HepG2 (cell line): ENCODE measurements at regions not wholly inside any gene's neighbourhood (a gene's known extent, or its start where the extent isn't known, plus 50 kb on each side); places are given as distances from the start of the nearest gene placed in this dataset.

Experiments
- ATAC-seq: fragments of 200-7000 bp; cut with Tn5 transposase; 3 replicates; pipeline ENCODE4 v1.9.1; 2020; ENCODE audit warnings: mild to moderate bottlenecking, moderate library complexity
- BruUV-seq: library from RNA; stranded (reverse); fragments of 400-500 nt; replicated peaks from 2 replicates; lab custom pipeline; 2021; lab: Mats Ljungman, UMichigan
- CTCF ChIA-PET: fragments of 300-600 bp; formaldehyde crosslinking; extraction: SDS; loops from one replicate; lab custom pipeline; 2021; ENCODE audit warnings: low total read pairs, inconsistent platforms, low intra/inter-chr PET ratio; lab: Yijun Ruan, JAX
- POLR2A ChIA-PET: fragments of 350-600 bp; sonication (Branson Sonifier 250); formaldehyde crosslinking; loops from one replicate; lab custom pipeline; 2020; ENCODE audit warnings: antibody characterized with exemption, inconsistent platforms; lab: Yijun Ruan, JAX
- DNase-seq: peaks from one replicate; pipeline ENCODE4 v3.0.0-alpha.2; 2015; ENCODE audit warnings: low spot score
- FAIRE-seq: peaks from 3 replicates; lab custom pipeline; 2011; peaks lifted over from hg19 to GRCh38; lab: Jason Lieb, UNC
- H2AFZ ChIP-seq: one replicate; pipeline ENCODE4 v1.6.1; 2011; ENCODE audit warnings: low read length, inconsistent platforms
- H3K27ac ChIP-seq: fragments of 300-600 bp; 3 replicates; pipeline ENCODE4 v1.8.0; 2011; ENCODE audit warnings: mixed run types, mild to moderate bottlenecking, mixed read lengths, low read length, inconsistent platforms; ENCODE audit not compliant: insufficient read depth; ENCODE audit errors: extremely low read length
- H3K27me3 ChIP-seq, 2 experiments: fragments of 200-600 bp in 1 of 2; 2 replicates in 1 of 2; 3 replicates in 1 of 2; pipeline versions ENCODE4 v1.6.0 to v1.8.0; 2011; ENCODE audit warnings: low read length in 2 of 2, mild to moderate bottlenecking in 2 of 2, moderate library complexity in 2 of 2, inconsistent platforms in 1 of 2; ENCODE audit not compliant: insufficient read depth in 2 of 2, control insufficient read depth in 1 of 2
- H3K36me3 ChIP-seq, 2 experiments: fragments of 200-600 bp in 1 of 2; replicated peaks in 1 of 2; 2 replicates in 1 of 2; 3 replicates in 1 of 2; pipeline versions ENCODE4 v1.5.1 to v1.8.0; 2011; ENCODE audit warnings: low read length in 2 of 2, inconsistent platforms in 1 of 2; ENCODE audit not compliant: insufficient read depth in 2 of 2, control insufficient read depth in 1 of 2
- H3K4me1 ChIP-seq: 2 replicates; pipeline ENCODE4 v1.5.1; 2012; ENCODE audit warnings: low read length, inconsistent platforms; ENCODE audit not compliant: insufficient read depth
- H3K4me2 ChIP-seq: 2 replicates; pipeline ENCODE4 v1.6.0; 2011; ENCODE audit warnings: low read depth, low read length, inconsistent platforms
- H3K4me3 ChIP-seq, 3 experiments: fragments of 200-600 bp in 1 of 3; sonication (generic), shearing (Covaris generic) in 1 of 3; replicated peaks in 1 of 3; 2 replicates each; pipeline ENCODE4 v1.5.1; 2011 to 2016; ENCODE audit warnings: low read length in 3 of 3, inconsistent platforms in 2 of 3, low read depth in 2 of 3, mild to moderate bottlenecking in 2 of 3, control low read depth in 1 of 3, mixed read lengths in 1 of 3; ENCODE audit not compliant: insufficient read depth in 1 of 3
- H3K79me2 ChIP-seq: one replicate; pipeline ENCODE4 v1.6.1; 2011; ENCODE audit warnings: low read length, inconsistent platforms; ENCODE audit not compliant: insufficient read depth
- H3K9ac ChIP-seq: 2 replicates; pipeline ENCODE4 v1.6.0; 2011; ENCODE audit warnings: mild to moderate bottlenecking, low read depth, low read length, inconsistent platforms; ENCODE audit not compliant: insufficient read depth
- H3K9me3 ChIP-seq: 2 replicates; pipeline ENCODE4 v1.5.1; 2012; ENCODE audit warnings: mild to moderate bottlenecking, low read length
- H4K20me1 ChIP-seq: 2 replicates; pipeline ENCODE4 v1.6.0; 2011; ENCODE audit warnings: inconsistent platforms, mild to moderate bottlenecking, low read length, moderate library complexity; ENCODE audit not compliant: insufficient read depth
- AGO2 ChIP-seq: fragments of 200-400 bp; formaldehyde crosslinking; optimal IDR thresholded peaks from 2 replicates; pipeline ENCODE3; 2017; ENCODE audit warnings: mild to moderate bottlenecking, low read depth, low read length, moderate library complexity
- EHMT2 ChIP-seq: fragments of 200-600 bp; sonication (generic); IDR thresholded peaks from 2 replicates; pipeline ENCODE4 v1.7.0; 2017; ENCODE audit warnings: antibody characterized with exemption, low read depth, low read length, borderline replicate concordance
- TOE1 ChIP-seq: sonication (generic); formaldehyde crosslinking; IDR thresholded peaks from 2 replicates; pipeline ENCODE4 v1.4.0; 2020; ENCODE audit warnings: mild to moderate bottlenecking, missing genetic modification reagents
- ZNF232 ChIP-seq: sonication (generic); formaldehyde crosslinking; IDR thresholded peaks from 2 replicates; pipeline ENCODE4 v1.4.0; 2020; ENCODE audit warnings: missing genetic modification reagents, borderline replicate concordance
- ZNF530 ChIP-seq: sonication (generic); formaldehyde crosslinking; IDR thresholded peaks from 2 replicates; pipeline ENCODE4 v1.5.0; 2020; ENCODE audit warnings: low read depth, mild to moderate bottlenecking, missing genetic modification reagents
- WGBS: methylation state at CpG from one replicate; pipeline ENCODE4 v1.1.6; 2017; ENCODE audit warnings: low lambda C conversion rate; 5-methylcytosine and 5-hydroxymethylcytosine counted together
- in situ Hi-C: cut with HindIII; loops from 2 replicates; pipeline ENCODE4 v1.10.0; 2017; ENCODE audit warnings: low pct_unique_long_range_greater_than_20kb; ENCODE audit not compliant: extremely low pct_ligation_motif_present
- intact Hi-C: fragments of 100-400 bp; cut with micrococcal nuclease; formaldehyde crosslinking; loops from one replicate; pipeline ENCODE4 v1.10.0; 2022; ENCODE audit not compliant: unreplicated experiment
- TF ChIP-seq, protein P1 (sequence below): sonication (generic); formaldehyde crosslinking; IDR thresholded peaks from 2 replicates; pipeline ENCODE4 v1.4.0; 2020; ENCODE audit warnings: missing genetic modification reagents, borderline replicate concordance
- TF ChIP-seq, protein P2 (sequence below): sonication (generic); formaldehyde crosslinking; IDR thresholded peaks from 2 replicates; pipeline ENCODE4; 2020; ENCODE audit warnings: missing genetic modification reagents, mild to moderate bottlenecking, borderline replicate concordance
- TF ChIP-seq, protein P3 (sequence below), 2 experiments: sonication (generic) in 1 of 2; formaldehyde crosslinking in 1 of 2; IDR thresholded peaks; 2 replicates each; pipeline versions ENCODE4 v1.5.1 to v1.6.1; 2011 to 2020; ENCODE audit warnings: borderline replicate concordance in 1 of 2, low read depth in 1 of 2, low read length in 1 of 2, mild to moderate bottlenecking in 1 of 2, missing genetic modification reagents in 1 of 2, moderate library complexity in 1 of 2
- TF ChIP-seq, protein P4 (sequence below): sonication (generic); formaldehyde crosslinking; IDR thresholded peaks from 2 replicates; pipeline ENCODE4 v1.8.0; 2023; ENCODE audit warnings: mild to moderate bottlenecking, missing genetic modification reagents

DNA sequence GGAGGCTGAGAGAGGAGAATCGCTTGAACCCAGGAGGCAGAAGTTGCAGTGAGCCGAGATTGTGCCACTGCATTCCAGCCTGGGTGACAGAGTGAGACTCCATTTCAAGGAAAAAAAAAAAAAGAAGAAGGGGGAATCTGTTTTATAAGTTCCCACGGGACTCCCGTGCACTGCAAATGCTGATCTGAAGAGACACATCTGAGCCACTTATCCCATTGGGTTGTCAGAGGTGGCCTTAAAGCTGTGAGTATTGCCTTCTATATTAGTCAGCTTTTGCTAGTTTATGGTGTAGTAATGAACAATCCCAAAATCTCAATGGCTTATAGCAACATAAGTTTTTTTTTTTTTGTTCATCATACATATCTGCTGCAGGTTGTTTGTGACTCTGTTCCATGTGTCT, 82.8 kb downstream of the MRM1 start (continued):
- TF ChIP-seq EHMT2 (no peak), AGO2 (no peak), ZNF232 (CRISPR knock-in tag) (no peak)
- TF ChIP-seq, protein P1, sequence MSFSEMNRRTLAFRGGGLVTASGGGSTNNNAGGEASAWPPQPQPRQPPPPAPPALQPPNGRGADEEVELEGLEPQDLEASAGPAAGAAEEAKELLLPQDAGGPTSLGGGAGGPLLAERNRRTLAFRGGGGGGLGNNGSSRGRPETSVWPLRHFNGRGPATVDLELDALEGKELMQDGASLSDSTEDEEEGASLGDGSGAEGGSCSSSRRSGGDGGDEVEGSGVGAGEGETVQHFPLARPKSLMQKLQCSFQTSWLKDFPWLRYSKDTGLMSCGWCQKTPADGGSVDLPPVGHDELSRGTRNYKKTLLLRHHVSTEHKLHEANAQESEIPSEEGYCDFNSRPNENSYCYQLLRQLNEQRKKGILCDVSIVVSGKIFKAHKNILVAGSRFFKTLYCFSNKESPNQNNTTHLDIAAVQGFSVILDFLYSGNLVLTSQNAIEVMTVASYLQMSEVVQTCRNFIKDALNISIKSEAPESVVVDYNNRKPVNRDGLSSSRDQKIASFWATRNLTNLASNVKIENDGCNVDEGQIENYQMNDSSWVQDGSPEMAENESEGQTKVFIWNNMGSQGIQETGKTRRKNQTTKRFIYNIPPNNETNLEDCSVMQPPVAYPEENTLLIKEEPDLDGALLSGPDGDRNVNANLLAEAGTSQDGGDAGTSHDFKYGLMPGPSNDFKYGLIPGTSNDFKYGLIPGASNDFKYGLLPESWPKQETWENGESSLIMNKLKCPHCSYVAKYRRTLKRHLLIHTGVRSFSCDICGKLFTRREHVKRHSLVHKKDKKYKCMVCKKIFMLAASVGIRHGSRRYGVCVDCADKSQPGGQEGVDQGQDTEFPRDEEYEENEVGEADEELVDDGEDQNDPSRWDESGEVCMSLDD (CRISPR knock-in tag): no peak

DNA sequence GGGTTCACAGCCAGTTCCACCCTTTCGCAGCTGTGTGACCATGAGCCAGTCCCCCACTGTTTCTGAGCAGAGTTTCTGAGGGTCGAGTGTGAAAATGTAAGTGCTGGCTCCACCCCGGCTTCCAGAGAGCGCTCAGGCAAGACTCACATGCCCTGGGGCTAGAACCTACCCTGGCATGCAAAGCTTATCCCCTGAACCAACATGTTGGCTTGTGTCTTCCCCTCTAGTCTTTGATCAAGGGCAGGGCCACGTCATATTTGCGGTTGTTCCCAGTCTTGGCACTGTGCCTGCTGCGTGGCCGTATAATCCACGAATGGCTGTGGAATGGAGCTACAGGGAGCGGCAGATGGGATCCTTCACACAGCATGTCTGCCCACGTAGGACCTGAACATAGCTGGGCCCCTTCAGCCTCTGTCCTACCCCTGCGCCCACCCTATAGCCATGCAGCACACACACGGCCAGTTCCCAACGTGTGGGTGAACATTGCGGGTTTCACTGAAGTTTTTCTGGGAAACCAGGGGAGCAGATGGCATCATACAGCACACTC, 84.8 kb downstream of the MRM1 start:
- Histone ChIP-seq H2AFZ (no peak overlapping the region), H3K9me3 (no peaks in the 10 kb centered on the region), H3K4me2 (no peak overlapping the region), H3K27me3 (peaks cover 1 to 52% of the 10 kb centered on the region in 2 experiments; a peak in 3 of 5 replicates), H3K79me2 (no peaks in the 10 kb centered on the region), H3K36me3 (no peaks in the 10 kb centered on the region), H4K20me1 (no peaks in the 10 kb centered on the region), H3K4me1 (no peaks in the 10 kb centered on the region), H3K4me3 (no peak overlapping the region), H3K27ac (no peak overlapping the region), H3K9ac (no peak overlapping the region)
- POLR2A ChIA-PET: no interaction called here
- WGBS: 6% methylated on average over 6 of the region's 15 CpGs
- DNase-seq (no peak), ATAC-seq (no peak), FAIRE-seq (no peak)
- TF ChIP-seq, protein P2, sequence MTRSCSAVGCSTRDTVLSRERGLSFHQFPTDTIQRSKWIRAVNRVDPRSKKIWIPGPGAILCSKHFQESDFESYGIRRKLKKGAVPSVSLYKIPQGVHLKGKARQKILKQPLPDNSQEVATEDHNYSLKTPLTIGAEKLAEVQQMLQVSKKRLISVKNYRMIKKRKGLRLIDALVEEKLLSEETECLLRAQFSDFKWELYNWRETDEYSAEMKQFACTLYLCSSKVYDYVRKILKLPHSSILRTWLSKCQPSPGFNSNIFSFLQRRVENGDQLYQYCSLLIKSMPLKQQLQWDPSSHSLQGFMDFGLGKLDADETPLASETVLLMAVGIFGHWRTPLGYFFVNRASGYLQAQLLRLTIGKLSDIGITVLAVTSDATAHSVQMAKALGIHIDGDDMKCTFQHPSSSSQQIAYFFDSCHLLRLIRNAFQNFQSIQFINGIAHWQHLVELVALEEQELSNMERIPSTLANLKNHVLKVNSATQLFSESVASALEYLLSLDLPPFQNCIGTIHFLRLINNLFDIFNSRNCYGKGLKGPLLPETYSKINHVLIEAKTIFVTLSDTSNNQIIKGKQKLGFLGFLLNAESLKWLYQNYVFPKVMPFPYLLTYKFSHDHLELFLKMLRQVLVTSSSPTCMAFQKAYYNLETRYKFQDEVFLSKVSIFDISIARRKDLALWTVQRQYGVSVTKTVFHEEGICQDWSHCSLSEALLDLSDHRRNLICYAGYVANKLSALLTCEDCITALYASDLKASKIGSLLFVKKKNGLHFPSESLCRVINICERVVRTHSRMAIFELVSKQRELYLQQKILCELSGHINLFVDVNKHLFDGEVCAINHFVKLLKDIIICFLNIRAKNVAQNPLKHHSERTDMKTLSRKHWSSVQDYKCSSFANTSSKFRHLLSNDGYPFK (CRISPR knock-in tag): no peak
- TF ChIP-seq ZNF530 (CRISPR knock-in tag) (no peak), TOE1 (no peak)
- TF ChIP-seq, protein P3, sequence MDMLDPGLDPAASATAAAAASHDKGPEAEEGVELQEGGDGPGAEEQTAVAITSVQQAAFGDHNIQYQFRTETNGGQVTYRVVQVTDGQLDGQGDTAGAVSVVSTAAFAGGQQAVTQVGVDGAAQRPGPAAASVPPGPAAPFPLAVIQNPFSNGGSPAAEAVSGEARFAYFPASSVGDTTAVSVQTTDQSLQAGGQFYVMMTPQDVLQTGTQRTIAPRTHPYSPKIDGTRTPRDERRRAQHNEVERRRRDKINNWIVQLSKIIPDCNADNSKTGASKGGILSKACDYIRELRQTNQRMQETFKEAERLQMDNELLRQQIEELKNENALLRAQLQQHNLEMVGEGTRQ (IDR thresholded peaks at IDR 0.05; ENCODE audit: low read depth, low read length): no peak
- TF ChIP-seq, protein P3 (CRISPR knock-in tag; IDR thresholded peaks at IDR 0.05; ENCODE audit: borderline replicate concordance): no peak
- TF ChIP-seq, protein P1 (CRISPR knock-in tag): no peak
- TF ChIP-seq, protein P4, sequence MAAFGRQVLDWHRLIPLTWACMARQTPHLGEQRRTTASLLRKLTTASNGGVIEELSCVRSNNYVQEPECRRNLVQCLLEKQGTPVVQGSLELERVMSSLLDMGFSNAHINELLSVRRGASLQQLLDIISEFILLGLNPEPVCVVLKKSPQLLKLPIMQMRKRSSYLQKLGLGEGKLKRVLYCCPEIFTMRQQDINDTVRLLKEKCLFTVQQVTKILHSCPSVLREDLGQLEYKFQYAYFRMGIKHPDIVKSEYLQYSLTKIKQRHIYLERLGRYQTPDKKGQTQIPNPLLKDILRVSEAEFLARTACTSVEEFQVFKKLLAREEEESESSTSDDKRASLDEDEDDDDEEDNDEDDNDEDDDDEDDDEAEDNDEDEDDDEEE (CRISPR knock-in tag): no peak
- in situ Hi-C loops: no loop called here
- CTCF ChIA-PET: no interaction called here
- no TSS peak for BruUV-seq
- intact Hi-C loops: no loop called here
